ENCODE measurements at regions not wholly inside any gene's neighbourhood (a gene's known extent, or its start where the extent isn't known, plus 50 kb on each side); places are given as distances from the start of the nearest gene placed in this dataset.

GRCh38 chr21:15421441-15421881 is 308.3 kb upstream of the USP25 start:
- no peak for DNase-seq (ENCODE audit: insufficient read length, low spot score)
- TF ChIP-seq CTCF (IDR thresholded peaks at IDR 0.05; ENCODE audit: insufficient read depth, missing control alignments) = no peak
- no peak for FAIRE-seq

- FAIRE-seq (no peak), DNase-seq (ENCODE audit: insufficient read length, low spot score) (no peak)
- no peak for TF ChIP-seq CTCF (IDR thresholded peaks at IDR 0.05; ENCODE audit: insufficient read depth, missing control alignments)
Observed at GRCh38 chr21:15421947-15422346, 307.8 kb upstream of the USP25 start.

DNA sequence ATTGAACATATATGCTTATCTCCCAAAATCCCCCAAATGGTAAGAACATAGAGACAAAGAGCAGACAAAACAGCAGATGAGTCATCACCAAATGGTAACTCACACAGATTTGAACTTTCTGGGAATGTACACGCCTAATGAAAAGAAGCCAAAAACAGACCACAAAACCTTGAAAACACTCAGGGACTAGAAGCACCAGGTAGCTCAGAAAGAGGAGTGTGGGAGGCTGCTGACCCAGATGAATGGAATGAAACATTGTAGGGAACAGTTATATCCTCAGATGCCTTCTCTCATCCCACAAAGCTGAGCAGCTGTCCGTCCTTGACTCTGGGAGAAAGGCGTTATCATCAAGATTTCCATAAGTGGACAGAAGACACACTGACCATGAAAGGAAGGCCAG is 307.0 kb upstream of the USP25 start:
- DNase-seq (ENCODE audit: insufficient read length, low spot score) (no peak), FAIRE-seq (no peak)
- no peak for TF ChIP-seq CTCF (IDR thresholded peaks at IDR 0.05; ENCODE audit: insufficient read depth, missing control alignments)

DNA sequence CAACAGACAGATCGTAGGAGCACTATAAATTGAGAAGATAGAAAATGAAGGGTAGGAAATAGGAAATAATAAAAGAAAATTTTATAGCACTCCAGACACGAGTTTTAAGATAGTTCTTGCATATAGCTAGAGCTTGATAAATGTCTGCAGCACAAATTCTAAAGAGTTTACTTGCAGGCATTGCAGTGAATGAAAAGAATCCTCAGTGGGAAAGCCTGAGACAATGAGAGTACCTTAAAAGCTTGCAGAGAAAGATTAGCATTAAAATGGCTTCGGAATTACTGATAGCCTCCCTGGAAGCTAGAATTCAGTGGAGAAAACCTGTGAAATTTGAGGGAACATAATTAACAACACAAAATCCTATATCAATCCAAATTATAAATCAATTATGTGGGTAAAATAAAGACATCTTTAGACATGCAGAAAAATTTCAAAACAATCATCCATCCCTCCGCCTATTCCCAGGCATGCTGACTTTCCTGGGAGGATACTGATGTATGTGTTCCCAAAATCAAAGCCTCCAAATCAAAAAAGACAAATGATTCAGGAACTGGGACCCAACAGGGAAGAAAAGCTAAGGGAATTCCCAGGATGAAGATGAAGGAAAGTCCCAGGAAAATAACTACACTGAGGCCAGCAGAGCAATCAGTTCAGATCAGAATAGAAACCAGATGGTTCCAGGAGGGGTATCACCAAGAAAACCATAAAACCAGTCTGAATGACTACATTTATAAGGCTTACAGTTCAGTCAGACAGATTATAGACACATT is 305.9 kb upstream of the USP25 start:
- TF ChIP-seq CTCF (IDR thresholded peaks at IDR 0.05; ENCODE audit: insufficient read depth, missing control alignments) = no peak
- DNase-seq (ENCODE audit: insufficient read length, low spot score) (no peak), FAIRE-seq (no peak)

- FAIRE-seq = no peak
- no peak for TF ChIP-seq CTCF (IDR thresholded peaks at IDR 0.05; ENCODE audit: insufficient read depth, missing control alignments)
- DNase-seq (ENCODE audit: insufficient read length, low spot score) = no peak
Observed at GRCh38 chr21:15425049-15425448, 304.7 kb upstream of the USP25 start.

- no peak for TF ChIP-seq CTCF (IDR thresholded peaks at IDR 0.05; ENCODE audit: insufficient read depth, missing control alignments)
- DNase-seq (ENCODE audit: insufficient read length, low spot score) = no peak
- no peak for FAIRE-seq
Observed at GRCh38 chr21:15430023-15430422, 299.8 kb upstream of the USP25 start.

- TF ChIP-seq CTCF (IDR thresholded peaks at IDR 0.05; ENCODE audit: insufficient read depth, missing control alignments) = no peak
- no peak for FAIRE-seq
- no peak for DNase-seq (ENCODE audit: insufficient read length, low spot score)
Observed at GRCh38 chr21:15430577-15430976, 299.2 kb upstream of the USP25 start.

Data from D721Med (cell line).